ENCODE measurements at regions not wholly inside any gene's neighbourhood (a gene's known extent, or its start where the extent isn't known, plus 50 kb on each side); places are given as distances from the start of the nearest gene placed in this dataset.

GRCh38 chr15:53256043-53256442, 465.9 kb upstream of the ONECUT1 start:
- Histone ChIP-seq H3K27ac (ENCODE audit: low read depth in 1 of 2, low read length in 2 of 2) (no peak overlapping the region), H3K79me2 (ENCODE audit: insufficient read depth, low read length) (no peaks in the 10 kb centered on the region), H2AFZ (ENCODE audit: insufficient read depth, low read depth, low read length, poor library complexity, severe bottlenecking) (no peak overlapping the region), H3K27me3 (ENCODE audit: control insufficient read depth in 2 of 2, insufficient read depth in 2 of 2, low read length in 2 of 2) (no peaks in the 10 kb centered on the region), H3K9me3 (replicated peaks in 1 of 2; ENCODE audit: control insufficient read depth in 1 of 2, insufficient read depth in 1 of 2, low read length in 2 of 2) (no peaks in the 10 kb centered on the region), H3K4me1 (ENCODE audit: control insufficient read depth in 1 of 2, insufficient read depth in 2 of 2, low read length in 2 of 2) (no peaks in the 10 kb centered on the region), H3K4me3 (replicated peaks in 1 of 3; ENCODE audit: low read depth in 2 of 3, low read length in 3 of 3) (no peak overlapping the region), H3K4me2 (replicated peaks; ENCODE audit: extremely low read depth, low read length, poor library complexity, severe bottlenecking) (no peak overlapping the region), H4K20me1 (ENCODE audit: insufficient read depth, low read length) (no peaks in the 10 kb centered on the region), H3K9ac (ENCODE audit: insufficient read depth, low read length, poor library complexity, severe bottlenecking) (no peak overlapping the region), H3K36me3 (replicated peaks in 1 of 2; ENCODE audit: control insufficient read depth in 1 of 2, insufficient read depth in 2 of 2, low read length in 2 of 2) (no peaks in the 10 kb centered on the region)
- Mint-ChIP-seq H3K27me3 (ENCODE audit: low read depth in 3 of 3) (no peaks in the 10 kb centered on the region), H3K9me3 (peaks cover 0 to 5% (median 3%) of the 10 kb centered on the region in 7 donors), H3K36me3 (no peaks in the 10 kb centered on the region), H3K4me1 (no peaks in the 10 kb centered on the region), H3K4me3 (no peak overlapping the region), H3K27ac (no peak overlapping the region)
- DNase-seq = no peak
- WGBS (ENCODE audit: insufficient coverage) = 77% methylated on average over 6 of the region's 6 CpGs
- no peak for TF ChIP-seq CTCF (IDR thresholded peaks at IDR 0.05)
- intact Hi-C loops (cut with micrococcal nuclease) = no loop called here

GRCh38 chr15:53251996-53252395, 461.9 kb upstream of the ONECUT1 start:
- no peak overlapping the region for H3K4me3 Mint-ChIP-seq
- H3K36me3 ChIP-seq (replicated peaks in 1 of 2; ENCODE audit: control insufficient read depth in 1 of 2, insufficient read depth in 2 of 2, low read length in 2 of 2) = no peaks in the 10 kb centered on the region
- H3K27ac ChIP-seq (ENCODE audit: low read depth in 1 of 2, low read length in 2 of 2) = no peak overlapping the region
- no peaks in the 10 kb centered on the region for H4K20me1 ChIP-seq (ENCODE audit: insufficient read depth, low read length)
- H3K4me3 ChIP-seq (replicated peaks in 1 of 3; ENCODE audit: low read depth in 2 of 3, low read length in 3 of 3) = no peak overlapping the region
- no peak overlapping the region for H2AFZ ChIP-seq (ENCODE audit: insufficient read depth, low read depth, low read length, poor library complexity, severe bottlenecking)
- no peak overlapping the region for H3K4me2 ChIP-seq (replicated peaks; ENCODE audit: extremely low read depth, low read length, poor library complexity, severe bottlenecking)
- TF ChIP-seq CTCF (IDR thresholded peaks at IDR 0.05) = no peak
- no peak for DNase-seq
- peaks cover 0 to 1% (median 0%) of the 10 kb centered on the region in 3 donors for H3K27me3 Mint-ChIP-seq (ENCODE audit: low read depth in 3 of 3)
- no peak overlapping the region for H3K9ac ChIP-seq (ENCODE audit: insufficient read depth, low read length, poor library complexity, severe bottlenecking)
- H3K4me1 ChIP-seq (ENCODE audit: control insufficient read depth in 1 of 2, insufficient read depth in 2 of 2, low read length in 2 of 2) = no peaks in the 10 kb centered on the region
- no peaks in the 10 kb centered on the region for H3K4me1 Mint-ChIP-seq
- H3K79me2 ChIP-seq (ENCODE audit: insufficient read depth, low read length) = no peaks in the 10 kb centered on the region
- WGBS (ENCODE audit: insufficient coverage) = 67% methylated on average over 4 of the region's 8 CpGs
- H3K36me3 Mint-ChIP-seq = no peaks in the 10 kb centered on the region
- intact Hi-C loops (cut with micrococcal nuclease) = no loop called here
- no peaks in the 10 kb centered on the region for H3K9me3 ChIP-seq (replicated peaks in 1 of 2; ENCODE audit: control insufficient read depth in 1 of 2, insufficient read depth in 1 of 2, low read length in 2 of 2)
- no peak overlapping the region for H3K27ac Mint-ChIP-seq
- peaks cover 0 to 15% (median 4%) of the 10 kb centered on the region in 7 donors for H3K9me3 Mint-ChIP-seq
- H3K27me3 ChIP-seq (ENCODE audit: control insufficient read depth in 2 of 2, insufficient read depth in 2 of 2, low read length in 2 of 2) = no peaks in the 10 kb centered on the region

Measured in CD14-positive monocyte (primary cell).